Heart left ventricle (tissue), 13 donors: ENCODE measurements at regions not wholly inside any gene's neighbourhood (a gene's known extent, or its start where the extent isn't known, plus 50 kb on each side); places are given as distances from the start of the nearest gene placed in this dataset.

Experiments used
- CTCF ChIP-seq, 12 donors: fragments of 200-600 bp; sonication (generic) in 4 of 12; IDR thresholded peaks; one replicate each; pipeline versions ENCODE4 v1.5.0 to v1.8.0; 2018 to 2022; ENCODE audit warnings: antibody characterized with exemption in 12 of 12, mild to moderate bottlenecking in 5 of 12
- POLR2A ChIP-seq, 2 donors: fragments of 450-650 bp; IDR thresholded peaks; one replicate each; pipeline ENCODE4 v1.6.1; 2017; ENCODE audit warnings: antibody characterized with exemption in 2 of 2, mild to moderate bottlenecking in 2 of 2, moderate library complexity in 2 of 2
- donor health status: ischemic (EF 13 %, LVEDD 7.1; RV severe dilation, severe dysfunction).
- donor health status: DM: no; HTN: yes; CAD: no.
- donor health status: DM: no; HTN: no; CAD: no.
- donor health status: ischemic (EF 25% LVEDD 6.9; RV normal size, moderate dysfunction).
- donor health status: ischemic (EF 25% LVEDD 5.7; RV mildly dilated, moderate dysfunction).
- donor health status: ischemic (EF 35%, LVEDD 5.7; RV mildly dilated, moderate dysfunction).
- donor health status: nonischemic (EF 11% LVEDD 7.7; RV severe dilation, severe dysfunction).
- donor health status: DM: yes; HTN: yes; CAD: no.
- donor health status: PGD.
- donor health status: ischemic (EF 29% LVEDD 5.4; RV normal size, mild dysfunction).
- donor health status: nonischemic (EF 23%, LVEDD 6.1; RV moderate dilation, normal function).

GRCh38 chr15:36495456-36495991, 83.9 kb upstream of the CDIN1 start:
- TF ChIP-seq CTCF (IDR thresholded peaks at IDR 0.05) = no peak
- no peak for TF ChIP-seq POLR2A (IDR thresholded peaks at IDR 0.05)
